ENCODE measurements at regions not wholly inside any gene's neighbourhood (a gene's known extent, or its start where the extent isn't known, plus 50 kb on each side); places are given as distances from the start of the nearest gene placed in this dataset.
"Not testable (repeated sequence)": the region's sequence is repeated elsewhere in the genome, so short reads cannot be mapped to it uniquely, and the experiment has no call there.

- DNase-seq (ENCODE audit: low read depth in 2 of 2) = no peak
Measured at GRCh38 chr4:1589098-1589497, 95.0 kb downstream of the FAM53A start.

- no peak for DNase-seq (ENCODE audit: low read depth in 2 of 2)
Measured at GRCh38 chr4:1588306-1588705, 95.8 kb downstream of the FAM53A start.

GRCh38 chr4:1584498-1584897 is 99.6 kb downstream of the FAM53A start:
- no peak for DNase-seq (ENCODE audit: low read depth in 2 of 2)

GRCh38 chr4:1583859-1584258 is 100.3 kb downstream of the FAM53A start:
- DNase-seq (ENCODE audit: low read depth in 2 of 2) = no peak

- DNase-seq (ENCODE audit: low read depth in 2 of 2) = no peak
Measured at GRCh38 chr4:1583051-1583785, 100.9 kb downstream of the FAM53A start.

GRCh38 chr4:1582227-1582626 is 101.9 kb downstream of the FAM53A start:
- DNase-seq (ENCODE audit: low read depth in 2 of 2) = no peak

- DNase-seq (ENCODE audit: low read depth in 2 of 2) = peak; percentile 77 to 81
Measured at GRCh38 chr4:1581164-1581894, 102.8 kb downstream of the FAM53A start.

GRCh38 chr4:1580692-1581012 is 103.5 kb downstream of the FAM53A start:
- DNase-seq (ENCODE audit: low read depth in 2 of 2) = not testable (repeated sequence)

- peak; percentile 82 to 88 for DNase-seq (ENCODE audit: low read depth in 2 of 2)
Measured at GRCh38 chr4:1579901-1580691, 104.0 kb downstream of the FAM53A start.

- DNase-seq (ENCODE audit: low read depth in 2 of 2) = peak; percentile 53 to 70
Measured at GRCh38 chr4:1579001-1579900, 104.9 kb downstream of the FAM53A start.

GRCh38 chr4:1578251-1578773 is 105.8 kb downstream of the FAM53A start:
- no peak for DNase-seq (ENCODE audit: low read depth in 2 of 2)

- no peak for DNase-seq (ENCODE audit: low read depth in 2 of 2)
Measured at GRCh38 chr4:1577822-1578217, 106.3 kb downstream of the FAM53A start.

- DNase-seq (ENCODE audit: low read depth in 2 of 2) = no peak
Measured at GRCh38 chr4:1576961-1577821, 106.9 kb downstream of the FAM53A start.

GRCh38 chr4:1576304-1576960 is 107.7 kb downstream of the FAM53A start:
- no peak for DNase-seq (ENCODE audit: low read depth in 2 of 2)

GRCh38 chr4:1575418-1576303 is 108.5 kb downstream of the FAM53A start:
- DNase-seq (ENCODE audit: low read depth in 2 of 2) = no peak

- DNase-seq (ENCODE audit: low read depth in 2 of 2) = no peak
Measured at GRCh38 chr4:1574601-1575417, 109.3 kb downstream of the FAM53A start.

- DNase-seq (ENCODE audit: low read depth in 2 of 2) = no peak
Measured at GRCh38 chr4:1573830-1574459, 110.2 kb downstream of the FAM53A start.

All from stimulated activated CD8-positive, alpha-beta memory T cell treated with anti-CD3 and anti-CD28 coated beads, Interleukin-15, amount 100 ng/mL, for 4 hours (primary cell).